ENCODE measurements at regions not wholly inside any gene's neighbourhood (a gene's known extent, or its start where the extent isn't known, plus 50 kb on each side); places are given as distances from the start of the nearest gene placed in this dataset.

GRCh38 chr18:31227497-31228229 is 65.0 kb upstream of the DSC1 start:
- no peak overlapping the region for H3K4me3 ChIP-seq (ENCODE audit: low read depth, low read length)
- no peak for TF ChIP-seq CTCF (IDR thresholded peaks at IDR 0.05; ENCODE audit: low read depth, low read length, missing control alignments)
- no peak for DNase-seq (ENCODE audit: low read depth)

- TF ChIP-seq CTCF (IDR thresholded peaks at IDR 0.05; ENCODE audit: low read depth, low read length, missing control alignments) = no peak
- no peak for DNase-seq (ENCODE audit: low read depth)
- H3K4me3 ChIP-seq (ENCODE audit: low read depth, low read length) = no peak overlapping the region
Measured at GRCh38 chr18:31229829-31230228, 67.2 kb upstream of the DSC1 start.

- TF ChIP-seq CTCF (IDR thresholded peaks at IDR 0.05; ENCODE audit: low read depth, low read length, missing control alignments) = no peak
- no peak for DNase-seq (ENCODE audit: low read depth)
- H3K4me3 ChIP-seq (ENCODE audit: low read depth, low read length) = no peak overlapping the region
Measured at GRCh38 chr18:31230495-31230894, 67.8 kb upstream of the DSC1 start.

GRCh38 chr18:31232013-31232412 is 69.4 kb upstream of the DSC1 start:
- DNase-seq (ENCODE audit: low read depth) = no peak
- no peak overlapping the region for H3K4me3 ChIP-seq (ENCODE audit: low read depth, low read length)
- no peak for TF ChIP-seq CTCF (IDR thresholded peaks at IDR 0.05; ENCODE audit: low read depth, low read length, missing control alignments)

- no peak for DNase-seq (ENCODE audit: low read depth)
- TF ChIP-seq CTCF (IDR thresholded peaks at IDR 0.05; ENCODE audit: low read depth, low read length, missing control alignments) = no peak
- H3K4me3 ChIP-seq (ENCODE audit: low read depth, low read length) = no peak overlapping the region
Measured at GRCh38 chr18:31232775-31233424, 70.2 kb upstream of the DSC1 start.

GRCh38 chr18:31233621-31234275 is 71.1 kb upstream of the DSC1 start:
- DNase-seq (ENCODE audit: low read depth) = no peak
- H3K4me3 ChIP-seq (ENCODE audit: low read depth, low read length) = no peak overlapping the region

More at GRCh38 chr18:31233621-31234275, 71.1 kb upstream of the DSC1 start:
- TF ChIP-seq CTCF (IDR thresholded peaks at IDR 0.05; ENCODE audit: low read depth, low read length, missing control alignments) = no peak

Data from GM12864 (cell line).